HEK293 (cell line): ENCODE measurements at regions not wholly inside any gene's neighbourhood (a gene's known extent, or its start where the extent isn't known, plus 50 kb on each side); places are given as distances from the start of the nearest gene placed in this dataset.

Experiments
- CTCF ChIA-PET: fragments of 350-600 bp; formaldehyde crosslinking; extraction: SDS; loops from one replicate; lab custom pipeline; 2021; ENCODE audit warnings: antibody characterized with exemption; lab: Yijun Ruan, JAX
- POLR2A ChIA-PET: fragments of 300-600 bp; formaldehyde crosslinking; extraction: SDS; loops from one replicate; lab custom pipeline; 2020; ENCODE audit warnings: antibody characterized with exemption, inconsistent platforms; lab: Yijun Ruan, JAX
- H3K27ac ChIP-seq: fragments of 200-500 bp; sonication (Bioruptor generic); 2 replicates; pipeline ENCODE4 v1.5.1; 2014; ENCODE audit warnings: low read depth, low read length, control low read depth, inconsistent platforms; ENCODE audit errors: extremely low read depth
- H3K36me3 ChIP-seq, 2 experiments: fragments of 200-500 bp in 1 of 2; sonication (Bioruptor generic) in 1 of 2; 1 replicate in 1 of 2; 2 replicates in 1 of 2; pipeline ENCODE4 v1.5.1; 2014 to 2017; ENCODE audit warnings: inconsistent platforms in 2 of 2, low read length in 2 of 2; ENCODE audit not compliant: control insufficient read depth in 2 of 2, insufficient read depth in 1 of 2
- H3K4me1 ChIP-seq: fragments of 200-500 bp; sonication (Bioruptor generic); 2 replicates; pipeline ENCODE4 v1.5.1; 2014; ENCODE audit warnings: mild to moderate bottlenecking, low read length, inconsistent platforms; ENCODE audit not compliant: control insufficient read depth, insufficient read depth
- H3K4me3 ChIP-seq: 2 replicates; pipeline ENCODE4 v1.5.1; 2011; ENCODE audit warnings: low read depth, mild to moderate bottlenecking, control low read depth, low read length, moderate library complexity
- H3K9me3 ChIP-seq: fragments of 200-500 bp; sonication (Bioruptor generic); 2 replicates; pipeline ENCODE4 v1.5.1; 2014; ENCODE audit warnings: low read depth, low read length, inconsistent platforms; ENCODE audit not compliant: control insufficient read depth, insufficient read depth
- BCL11A ChIP-seq: fragments of 450-650 bp; formaldehyde crosslinking; IDR thresholded peaks from 2 replicates; pipeline ENCODE4 v1.5.1; 2016; ENCODE audit warnings: low read depth, missing biosample characterization, missing genetic modification characterization
- BCL11B ChIP-seq: fragments of 450-650 bp; formaldehyde crosslinking; IDR thresholded peaks from 2 replicates; pipeline ENCODE4 v1.5.1; 2016; ENCODE audit warnings: low read depth, missing biosample characterization, missing genetic modification characterization
- GLIS1 ChIP-seq: fragments of 450-650 bp; formaldehyde crosslinking; IDR thresholded peaks from 2 replicates; pipeline ENCODE4 v1.5.1; 2016; ENCODE audit warnings: missing biosample characterization, missing genetic modification characterization
- RBAK ChIP-seq: fragments of 450-650 bp; formaldehyde crosslinking; IDR thresholded peaks from 2 replicates; pipeline ENCODE4 v1.5.1; 2016; ENCODE audit warnings: missing biosample characterization, missing genetic modification characterization
- SCRT2 ChIP-seq: fragments of 450-650 bp; formaldehyde crosslinking; IDR thresholded peaks from 2 replicates; pipeline ENCODE4 v1.5.1; 2016; ENCODE audit warnings: missing biosample characterization, missing genetic modification characterization
- SP7 ChIP-seq: fragments of 450-650 bp; formaldehyde crosslinking; IDR thresholded peaks from 2 replicates; pipeline ENCODE4 v1.5.1; 2016; ENCODE audit warnings: missing biosample characterization, missing genetic modification characterization
- ZFP41 ChIP-seq: fragments of 450-650 bp; formaldehyde crosslinking; IDR thresholded peaks from 2 replicates; pipeline ENCODE4 v1.5.1; 2016; ENCODE audit warnings: missing biosample characterization, missing genetic modification characterization, borderline replicate concordance
- ZNF184 ChIP-seq: fragments of 450-650 bp; IDR thresholded peaks from 2 replicates; pipeline ENCODE4 v1.5.1; 2018; ENCODE audit warnings: missing biosample characterization, mild to moderate bottlenecking, missing genetic modification characterization
- ZNF2 ChIP-seq: fragments of 450-650 bp; formaldehyde crosslinking; IDR thresholded peaks from 2 replicates; pipeline ENCODE4 v1.5.1; 2016; ENCODE audit warnings: missing biosample characterization, missing genetic modification characterization
- ZNF335 ChIP-seq: fragments of 450-650 bp; formaldehyde crosslinking; conservative IDR thresholded peaks from 2 replicates; pipeline ENCODE4 v1.5.1; 2016; ENCODE audit warnings: missing biosample characterization, missing genetic modification characterization
- ZNF350 ChIP-seq: fragments of 450-650 bp; formaldehyde crosslinking; IDR thresholded peaks from 2 replicates; pipeline ENCODE4 v1.5.0; 2017; ENCODE audit warnings: missing biosample characterization, mild to moderate bottlenecking, missing genetic modification characterization
- ZNF48 ChIP-seq: fragments of 450-650 bp; formaldehyde crosslinking; IDR thresholded peaks from 2 replicates; pipeline ENCODE4 v1.5.1; 2016; ENCODE audit warnings: missing biosample characterization, missing genetic modification characterization
- ZNF514 ChIP-seq: fragments of 450-650 bp; formaldehyde crosslinking; IDR thresholded peaks from 2 replicates; pipeline ENCODE4 v1.5.1; 2016; ENCODE audit warnings: missing biosample characterization, missing genetic modification characterization
- ZNF571 ChIP-seq: fragments of 450-650 bp; formaldehyde crosslinking; IDR thresholded peaks from 2 replicates; pipeline ENCODE4 v1.5.0; 2017; ENCODE audit warnings: missing biosample characterization, missing genetic modification characterization
- ZNF621 ChIP-seq: fragments of 450-650 bp; formaldehyde crosslinking; IDR thresholded peaks from 2 replicates; pipeline ENCODE4 v1.5.1; 2017; ENCODE audit warnings: missing biosample characterization, missing genetic modification characterization
- ZNF791 ChIP-seq: fragments of 450-650 bp; formaldehyde crosslinking; IDR thresholded peaks from 2 replicates; pipeline ENCODE4 v1.5.1; 2016; ENCODE audit warnings: missing biosample characterization, missing genetic modification characterization
- ZSCAN5A ChIP-seq: fragments of 450-650 bp; formaldehyde crosslinking; IDR thresholded peaks from 2 replicates; pipeline ENCODE4 v1.5.1; 2016; ENCODE audit warnings: missing biosample characterization, missing genetic modification characterization
- TF ChIP-seq, protein P1 (sequence below): fragments of 450-650 bp; formaldehyde crosslinking; IDR thresholded peaks from 2 replicates; pipeline ENCODE4 v1.5.1; 2016; ENCODE audit warnings: missing biosample characterization, missing genetic modification characterization
- TF ChIP-seq, protein P2 (sequence below): fragments of 450-650 bp; formaldehyde crosslinking; IDR thresholded peaks from 2 replicates; pipeline ENCODE4 v1.5.1; 2016; ENCODE audit warnings: missing biosample characterization, missing genetic modification characterization
- TF ChIP-seq, protein P3 (sequence below): fragments of 450-650 bp; formaldehyde crosslinking; IDR thresholded peaks from 2 replicates; pipeline ENCODE4 v1.5.1; 2017; ENCODE audit warnings: missing biosample characterization, missing genetic modification characterization

- TF ChIP-seq, protein P1, sequence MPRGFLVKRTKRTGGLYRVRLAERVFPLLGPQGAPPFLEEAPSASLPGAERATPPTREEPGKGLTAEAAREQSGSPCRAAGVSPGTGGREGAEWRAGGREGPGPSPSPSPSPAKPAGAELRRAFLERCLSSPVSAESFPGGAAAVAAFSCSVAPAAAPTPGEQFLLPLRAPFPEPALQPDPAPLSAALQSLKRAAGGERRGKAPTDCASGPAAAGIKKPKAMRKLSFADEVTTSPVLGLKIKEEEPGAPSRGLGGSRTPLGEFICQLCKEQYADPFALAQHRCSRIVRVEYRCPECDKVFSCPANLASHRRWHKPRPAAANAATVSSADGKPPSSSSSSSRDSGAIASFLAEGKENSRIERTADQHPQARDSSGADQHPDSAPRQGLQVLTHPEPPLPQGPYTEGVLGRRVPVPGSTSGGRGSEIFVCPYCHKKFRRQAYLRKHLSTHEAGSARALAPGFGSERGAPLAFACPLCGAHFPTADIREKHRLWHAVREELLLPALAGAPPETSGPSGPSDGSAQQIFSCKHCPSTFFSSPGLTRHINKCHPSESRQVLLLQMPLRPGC (tag by site-specific recombination), result no peak
- no peak for TF ChIP-seq BCL11A (tag by site-specific recombination)
Observed at GRCh38 chr13:53340505-53341143, 312.0 kb downstream of the OLFM4 start (continued).

- POLR2A ChIA-PET, result no interaction called here
- H3K9me3 ChIP-seq, result no peaks in the 10 kb centered on the region
- no peak for TF ChIP-seq ZFP41 (tag by site-specific recombination)
- no peak for TF ChIP-seq ZNF48 (tag by site-specific recombination)
- TF ChIP-seq RBAK (tag by site-specific recombination), result no peak
- no peak for TF ChIP-seq GLIS1 (tag by site-specific recombination)
- TF ChIP-seq BCL11B (tag by site-specific recombination), result no peak
- no peak for TF ChIP-seq ZNF335
- no peak for TF ChIP-seq SP7 (tag by site-specific recombination)
- TF ChIP-seq ZNF184, result no peak
- TF ChIP-seq ZNF514, result no peak
- no peak for TF ChIP-seq ZNF791
- TF ChIP-seq, protein P2, sequence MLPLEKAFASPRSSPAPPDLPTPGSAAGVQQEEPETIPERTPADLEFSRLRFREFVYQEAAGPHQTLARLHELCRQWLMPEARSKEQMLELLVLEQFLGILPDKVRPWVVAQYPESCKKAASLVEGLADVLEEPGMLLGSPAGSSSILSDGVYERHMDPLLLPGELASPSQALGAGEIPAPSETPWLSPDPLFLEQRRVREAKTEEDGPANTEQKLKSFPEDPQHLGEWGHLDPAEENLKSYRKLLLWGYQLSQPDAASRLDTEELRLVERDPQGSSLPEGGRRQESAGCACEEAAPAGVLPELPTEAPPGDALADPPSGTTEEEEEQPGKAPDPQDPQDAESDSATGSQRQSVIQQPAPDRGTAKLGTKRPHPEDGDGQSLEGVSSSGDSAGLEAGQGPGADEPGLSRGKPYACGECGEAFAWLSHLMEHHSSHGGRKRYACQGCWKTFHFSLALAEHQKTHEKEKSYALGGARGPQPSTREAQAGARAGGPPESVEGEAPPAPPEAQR (tag by site-specific recombination), result no peak
- TF ChIP-seq ZNF2 (tag by site-specific recombination), result no peak
- TF ChIP-seq ZNF350 (tag by site-specific recombination), result no peak
- TF ChIP-seq ZSCAN5A, result no peak
- TF ChIP-seq, protein P3, sequence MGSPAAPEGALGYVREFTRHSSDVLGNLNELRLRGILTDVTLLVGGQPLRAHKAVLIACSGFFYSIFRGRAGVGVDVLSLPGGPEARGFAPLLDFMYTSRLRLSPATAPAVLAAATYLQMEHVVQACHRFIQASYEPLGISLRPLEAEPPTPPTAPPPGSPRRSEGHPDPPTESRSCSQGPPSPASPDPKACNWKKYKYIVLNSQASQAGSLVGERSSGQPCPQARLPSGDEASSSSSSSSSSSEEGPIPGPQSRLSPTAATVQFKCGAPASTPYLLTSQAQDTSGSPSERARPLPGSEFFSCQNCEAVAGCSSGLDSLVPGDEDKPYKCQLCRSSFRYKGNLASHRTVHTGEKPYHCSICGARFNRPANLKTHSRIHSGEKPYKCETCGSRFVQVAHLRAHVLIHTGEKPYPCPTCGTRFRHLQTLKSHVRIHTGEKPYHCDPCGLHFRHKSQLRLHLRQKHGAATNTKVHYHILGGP (tag by site-specific recombination), result no peak
- TF ChIP-seq, all 188 proteins: peak for 0
- Histone ChIP-seq H3K27ac (no peak overlapping the region), H3K4me1 (no peaks in the 10 kb centered on the region), H3K36me3 (no peaks in the 10 kb centered on the region), H3K4me3 (no peak overlapping the region)
- CTCF ChIA-PET, result no interaction called here
Observed at GRCh38 chr13:53341144-53341510, 312.5 kb downstream of the OLFM4 start.

DNA sequence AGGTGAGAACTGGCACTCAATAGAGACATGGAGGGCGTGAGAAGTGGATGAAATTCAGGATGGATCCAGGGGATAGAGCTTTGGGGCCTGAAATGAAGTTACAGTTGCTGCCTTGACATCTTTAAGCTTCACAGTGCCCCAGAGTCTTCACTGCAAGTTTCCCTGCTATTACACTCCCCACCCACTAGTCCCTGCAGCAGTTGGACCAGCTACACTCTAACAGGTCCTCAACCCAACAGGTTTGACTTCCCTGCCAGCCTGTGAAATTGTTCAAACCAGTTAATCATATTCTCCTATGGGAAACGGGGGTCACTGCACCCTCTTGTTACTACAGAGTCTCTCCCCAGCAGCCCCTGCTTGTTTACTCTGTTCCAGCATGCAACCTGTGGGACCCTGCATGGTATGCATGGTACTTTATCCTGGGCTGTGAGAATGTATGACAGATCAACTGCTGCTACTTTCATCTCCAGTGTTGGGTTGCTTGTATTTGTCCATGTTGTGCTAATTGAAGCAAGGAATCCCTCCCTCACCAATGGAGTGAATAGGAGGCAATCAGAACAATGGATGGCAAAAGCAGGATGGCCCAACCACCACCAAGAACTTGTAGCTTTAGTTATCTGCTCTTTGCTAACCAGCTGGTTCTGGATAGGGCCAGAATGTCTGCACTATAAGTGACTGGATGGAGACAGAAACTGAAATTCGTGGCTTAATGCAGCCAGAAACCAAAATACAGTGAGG, 314.2 kb downstream of the OLFM4 start:
- Histone ChIP-seq H3K4me1 (no peaks in the 10 kb centered on the region), H3K27ac (no peak overlapping the region), H3K9me3 (no peaks in the 10 kb centered on the region)
- CTCF ChIA-PET, result no interaction called here
- TF ChIP-seq SCRT2 (tag by site-specific recombination) (0 out of 2 replicates have a peak, but pooled peaks have one; percentile 18), ZNF621 (no peak), ZNF571 (no peak)
- TF ChIP-seq, all 188 proteins: peak for 1
- Histone ChIP-seq H3K4me3 (no peak overlapping the region), H3K36me3 (no peaks in the 10 kb centered on the region)
- POLR2A ChIA-PET, result no interaction called here
